ENCODE measurements at regions not wholly inside any gene's neighbourhood (a gene's known extent, or its start where the extent isn't known, plus 50 kb on each side); places are given as distances from the start of the nearest gene placed in this dataset.

- no peak for DNase-seq (ENCODE audit: low read depth in 2 of 2)
- no peaks in the 10 kb centered on the region for H4K20me1 ChIP-seq (ENCODE audit: control insufficient read depth, extremely low read depth, insufficient read depth, low read length)
- no peaks in the 10 kb centered on the region for H3K36me3 ChIP-seq (ENCODE audit: control insufficient read depth, insufficient read depth, low read length)
- H3K9me3 ChIP-seq (ENCODE audit: control insufficient read depth, insufficient read depth, low read depth, low read length), result no peaks in the 10 kb centered on the region
- H3K27me3 ChIP-seq (ENCODE audit: control insufficient read depth, insufficient read depth, low read length), result no peaks in the 10 kb centered on the region
- H2AFZ ChIP-seq (ENCODE audit: low read length), result no peak overlapping the region
- H3K4me3 ChIP-seq (replicated peaks in 1 of 4; ENCODE audit: control extremely low read depth in 1 of 4, insufficient read depth in 1 of 4, low read depth in 3 of 4, low read length in 4 of 4), result no peak overlapping the region
- no peak overlapping the region for H3K9ac ChIP-seq (ENCODE audit: insufficient read depth, low read length)
- H3K4me1 ChIP-seq (ENCODE audit: control insufficient read depth, extremely low read depth, insufficient read depth, low read length), result no peaks in the 10 kb centered on the region
- no peak overlapping the region for H3K27ac ChIP-seq (ENCODE audit: insufficient read depth, low read length)
- H3K4me2 ChIP-seq (ENCODE audit: extremely low read depth, insufficient read depth, low read length), result no peak overlapping the region
- H3K79me2 ChIP-seq (ENCODE audit: control insufficient read depth, insufficient read depth, low read length), result no peaks in the 10 kb centered on the region
- TF ChIP-seq EZH2 (IDR thresholded peaks at IDR 0.05; ENCODE audit: low read length, missing control alignments), result no peak
- no peak for TF ChIP-seq CTCF (conservative IDR thresholded peaks at IDR 0.05 in 1 of 2, IDR thresholded peaks at IDR 0.05 in 1 of 2; ENCODE audit: low read depth in 1 of 2, low read length in 2 of 2)
Observed at GRCh38 chr4:131531087-131531486, 1618.0 kb upstream of the PCDH10 start.

GRCh38 chr4:131534944-131535645 lies 1614.0 kb upstream of the PCDH10 start:
- no peak for TF ChIP-seq EZH2 (IDR thresholded peaks at IDR 0.05; ENCODE audit: low read length, missing control alignments)
- no peak for TF ChIP-seq CTCF (conservative IDR thresholded peaks at IDR 0.05 in 1 of 2, IDR thresholded peaks at IDR 0.05 in 1 of 2; ENCODE audit: low read depth in 1 of 2, low read length in 2 of 2)
- no peak overlapping the region for H3K9ac ChIP-seq (ENCODE audit: insufficient read depth, low read length)
- H3K9me3 ChIP-seq (ENCODE audit: control insufficient read depth, insufficient read depth, low read depth, low read length), result no peaks in the 10 kb centered on the region
- no peaks in the 10 kb centered on the region for H3K36me3 ChIP-seq (ENCODE audit: control insufficient read depth, insufficient read depth, low read length)
- no peak for DNase-seq (ENCODE audit: low read depth in 2 of 2)
- no peak overlapping the region for H3K4me2 ChIP-seq (ENCODE audit: extremely low read depth, insufficient read depth, low read length)
- no peak overlapping the region for H3K4me3 ChIP-seq (replicated peaks in 1 of 4; ENCODE audit: control extremely low read depth in 1 of 4, insufficient read depth in 1 of 4, low read depth in 3 of 4, low read length in 4 of 4)
- no peak overlapping the region for H2AFZ ChIP-seq (ENCODE audit: low read length)
- no peaks in the 10 kb centered on the region for H3K27me3 ChIP-seq (ENCODE audit: control insufficient read depth, insufficient read depth, low read length)
- H3K4me1 ChIP-seq (ENCODE audit: control insufficient read depth, extremely low read depth, insufficient read depth, low read length), result no peaks in the 10 kb centered on the region
- no peaks in the 10 kb centered on the region for H4K20me1 ChIP-seq (ENCODE audit: control insufficient read depth, extremely low read depth, insufficient read depth, low read length)
- no peaks in the 10 kb centered on the region for H3K79me2 ChIP-seq (ENCODE audit: control insufficient read depth, insufficient read depth, low read length)
- no peak overlapping the region for H3K27ac ChIP-seq (ENCODE audit: insufficient read depth, low read length)

GRCh38 chr4:131540256-131540655 lies 1608.8 kb upstream of the PCDH10 start:
- no peak for DNase-seq (ENCODE audit: low read depth in 2 of 2)
- H3K4me3 ChIP-seq (replicated peaks in 1 of 4; ENCODE audit: control extremely low read depth in 1 of 4, insufficient read depth in 1 of 4, low read depth in 3 of 4, low read length in 4 of 4), result no peak overlapping the region
- H3K36me3 ChIP-seq (ENCODE audit: control insufficient read depth, insufficient read depth, low read length), result no peaks in the 10 kb centered on the region
- H3K27ac ChIP-seq (ENCODE audit: insufficient read depth, low read length), result no peak overlapping the region
- H4K20me1 ChIP-seq (ENCODE audit: control insufficient read depth, extremely low read depth, insufficient read depth, low read length), result no peaks in the 10 kb centered on the region
- no peaks in the 10 kb centered on the region for H3K9me3 ChIP-seq (ENCODE audit: control insufficient read depth, insufficient read depth, low read depth, low read length)
- no peaks in the 10 kb centered on the region for H3K79me2 ChIP-seq (ENCODE audit: control insufficient read depth, insufficient read depth, low read length)
- no peak overlapping the region for H2AFZ ChIP-seq (ENCODE audit: low read length)
- no peaks in the 10 kb centered on the region for H3K27me3 ChIP-seq (ENCODE audit: control insufficient read depth, insufficient read depth, low read length)
- no peak overlapping the region for H3K4me2 ChIP-seq (ENCODE audit: extremely low read depth, insufficient read depth, low read length)
- no peak overlapping the region for H3K9ac ChIP-seq (ENCODE audit: insufficient read depth, low read length)
- TF ChIP-seq EZH2 (IDR thresholded peaks at IDR 0.05; ENCODE audit: low read length, missing control alignments) (no peak), CTCF (conservative IDR thresholded peaks at IDR 0.05 in 1 of 2, IDR thresholded peaks at IDR 0.05 in 1 of 2; ENCODE audit: low read depth in 1 of 2, low read length in 2 of 2) (no peak)
- no peaks in the 10 kb centered on the region for H3K4me1 ChIP-seq (ENCODE audit: control insufficient read depth, extremely low read depth, insufficient read depth, low read length)

Data from fibroblast of lung (primary cell).